ENCODE measurements at regions not wholly inside any gene's neighbourhood (a gene's known extent, or its start where the extent isn't known, plus 50 kb on each side); places are given as distances from the start of the nearest gene placed in this dataset.
"Not testable (repeated sequence)": the region's sequence is repeated elsewhere in the genome, so short reads cannot be mapped to it uniquely, and the experiment has no call there.

GRCh38 chr2:131636704-131637308 is 109.1 kb downstream of the CCDC74A start:
- not testable (repeated sequence) for DNase-seq (ENCODE audit: low read depth in 2 of 3, low spot score in 2 of 3)

GRCh38 chr2:131639001-131639620 is 111.4 kb downstream of the CCDC74A start:
- not testable (repeated sequence) for DNase-seq (ENCODE audit: low read depth in 2 of 3, low spot score in 2 of 3)

- no peak for DNase-seq (ENCODE audit: low read depth in 2 of 3, low spot score in 2 of 3)
Measured at GRCh38 chr2:131641414-131642206, 113.9 kb downstream of the CCDC74A start.

DNA sequence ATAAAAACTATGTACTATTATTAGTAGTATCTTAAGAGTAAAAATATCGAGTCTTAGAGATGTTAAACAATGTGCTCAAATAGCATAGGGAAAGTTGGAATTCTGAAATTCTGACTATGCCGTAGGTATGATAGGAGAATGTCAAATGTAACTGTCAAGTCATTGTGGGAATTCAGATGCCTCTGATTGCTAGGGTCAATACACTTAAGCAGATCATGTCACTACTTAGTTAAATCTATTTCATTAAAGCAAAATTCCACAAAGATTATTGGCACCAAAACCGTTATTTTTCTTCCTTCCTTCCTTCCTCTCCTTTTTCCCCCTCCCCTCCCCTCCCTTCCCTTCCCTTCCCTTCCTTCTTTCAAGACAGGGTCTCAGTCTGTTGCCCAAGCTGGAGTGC is 115.5 kb downstream of the CCDC74A start:
- DNase-seq (ENCODE audit: low read depth in 2 of 3, low spot score in 2 of 3): not testable (repeated sequence)

DNA sequence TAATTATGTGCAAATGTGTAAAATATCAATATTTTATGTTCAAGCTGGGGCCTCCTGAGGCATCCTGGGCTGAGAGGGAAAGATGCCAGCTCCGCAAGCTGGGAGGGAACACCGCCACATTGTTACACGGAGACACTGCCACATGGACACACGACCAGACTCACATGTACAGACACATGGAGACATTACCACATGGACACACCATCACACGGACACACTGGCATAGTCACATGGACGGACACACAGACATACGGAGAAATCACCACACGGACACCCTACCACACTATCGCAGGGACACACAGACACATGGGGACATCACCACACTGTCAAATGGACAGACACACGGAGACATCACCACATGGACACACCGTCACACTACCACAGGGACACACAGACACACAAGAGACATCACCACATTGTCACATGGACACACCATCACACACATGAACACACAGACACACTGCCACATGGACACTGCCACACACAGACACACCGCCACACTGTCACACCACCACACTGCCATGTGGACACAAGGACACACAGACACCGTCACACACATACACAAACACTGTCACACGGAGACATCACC is 117.6 kb downstream of the CCDC74A start:
- DNase-seq (ENCODE audit: low read depth in 2 of 3, low spot score in 2 of 3): no peak

DNA sequence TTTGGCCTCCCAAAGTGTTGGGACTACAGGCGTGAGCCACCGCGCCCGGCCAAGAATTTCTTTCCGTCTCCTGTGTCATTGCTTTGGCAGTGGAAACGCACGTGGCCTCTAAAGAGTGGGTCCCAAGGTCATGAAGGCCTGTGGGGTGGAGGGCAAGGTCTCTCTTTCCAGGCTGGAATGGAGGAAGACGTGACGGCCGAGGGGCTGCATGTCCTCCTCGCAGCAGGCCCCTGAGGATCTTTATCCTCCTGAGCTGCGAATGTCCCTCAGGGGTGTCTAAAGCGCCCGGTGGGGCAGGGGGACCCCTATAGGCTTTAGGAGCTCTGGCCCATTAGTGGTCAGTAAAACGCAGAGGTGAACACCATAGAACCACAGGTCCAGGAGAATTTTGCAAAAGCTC is 118.5 kb downstream of the CCDC74A start:
- not testable (repeated sequence) for DNase-seq (ENCODE audit: low read depth in 2 of 3, low spot score in 2 of 3)

GRCh38 chr2:131646669-131647297 is 119.1 kb downstream of the CCDC74A start:
- no peak for DNase-seq (ENCODE audit: low read depth in 2 of 3, low spot score in 2 of 3)

DNA sequence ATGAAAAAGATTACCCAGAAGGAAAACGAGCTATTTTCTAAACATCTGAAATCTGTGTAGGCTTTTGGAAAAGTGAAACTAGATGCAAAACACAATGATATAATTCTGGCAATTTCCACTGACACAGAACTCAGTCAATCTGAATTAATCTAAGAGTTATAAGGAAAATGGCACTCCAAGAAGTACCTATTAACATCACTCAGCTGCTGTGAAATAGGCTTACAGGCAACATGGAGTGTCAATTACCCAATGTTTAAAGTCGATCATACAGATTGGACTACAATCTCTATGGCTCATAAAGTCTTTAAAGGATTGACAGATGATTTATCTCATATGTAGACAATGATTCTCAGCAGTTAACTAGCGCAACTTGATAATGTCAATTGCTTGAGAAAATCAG is 120.9 kb downstream of the CCDC74A start:
- DNase-seq (ENCODE audit: low read depth in 2 of 3, low spot score in 2 of 3): not testable (repeated sequence)

DNA sequence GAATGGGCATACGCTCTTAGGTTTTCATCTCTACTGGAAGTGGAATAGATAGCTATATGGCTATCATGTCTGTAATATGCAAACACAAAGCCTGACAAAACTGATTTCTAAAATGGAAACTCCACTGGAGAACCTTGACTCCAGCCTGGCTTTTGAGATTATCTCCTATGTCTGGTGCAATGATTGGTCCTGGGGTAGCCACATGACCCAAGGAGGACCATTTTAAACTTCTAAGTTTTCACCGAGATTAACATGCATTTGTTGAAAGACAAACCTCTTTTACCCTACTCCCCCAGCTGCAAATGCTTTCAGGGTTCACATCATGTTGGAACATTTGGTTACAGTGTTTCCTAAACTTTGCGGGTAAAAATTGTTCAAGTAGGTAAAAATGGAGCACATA is 124.6 kb downstream of the CCDC74A start:
- DNase-seq (ENCODE audit: low read depth in 2 of 3, low spot score in 2 of 3): not testable (repeated sequence)

DNA sequence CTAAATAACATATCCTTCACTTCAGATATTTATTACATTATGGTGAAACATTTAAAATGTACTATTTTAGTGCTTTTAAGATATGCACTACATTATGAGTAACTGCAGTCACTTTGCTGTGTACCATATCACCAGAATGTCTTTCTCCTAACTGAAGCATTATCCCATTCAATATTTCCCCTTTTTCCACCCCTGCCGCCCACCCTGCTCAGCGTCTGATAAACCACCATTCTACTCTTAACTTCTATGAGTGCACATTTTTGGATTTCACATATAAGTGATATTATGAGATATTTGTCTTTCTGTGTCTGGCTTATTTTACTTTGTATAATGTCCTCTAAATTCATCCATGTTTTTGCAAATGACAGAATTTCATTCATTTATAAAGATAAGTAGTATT is 126.4 kb downstream of the CCDC74A start:
- not testable (repeated sequence) for DNase-seq (ENCODE audit: low read depth in 2 of 3, low spot score in 2 of 3)

- no peak for DNase-seq (ENCODE audit: low read depth in 2 of 3, low spot score in 2 of 3)
Measured at GRCh38 chr2:131656816-131657633, 129.3 kb downstream of the CCDC74A start.

- DNase-seq (ENCODE audit: low read depth in 2 of 3, low spot score in 2 of 3): no peak
Measured at GRCh38 chr2:131657895-131658768, 130.4 kb downstream of the CCDC74A start.

DNA sequence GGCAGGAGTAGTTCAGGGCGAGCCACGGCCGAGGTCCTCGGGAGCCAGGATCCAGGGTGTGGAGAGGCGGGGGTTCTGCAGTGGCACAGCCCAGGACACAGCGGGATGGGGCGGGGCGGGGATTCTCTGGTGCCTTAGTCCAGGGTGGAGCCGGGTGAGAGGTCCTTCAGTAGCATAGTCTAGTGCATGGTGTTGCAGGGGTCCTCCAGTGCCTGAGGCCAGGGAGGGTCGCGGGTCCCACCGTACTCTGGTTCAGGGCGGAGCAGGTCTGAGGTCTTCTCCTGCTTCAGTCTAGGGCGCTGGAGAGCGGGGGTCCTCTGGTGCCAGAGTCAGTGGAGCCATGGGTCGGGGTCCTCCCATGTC is 131.1 kb downstream of the CCDC74A start:
- no peak for DNase-seq (ENCODE audit: low read depth in 2 of 3, low spot score in 2 of 3)

- DNase-seq (ENCODE audit: low read depth in 2 of 3, low spot score in 2 of 3): no peak
Measured at GRCh38 chr2:131659168-131659572, 131.5 kb downstream of the CCDC74A start.

- not testable (repeated sequence) for DNase-seq (ENCODE audit: low read depth in 2 of 3, low spot score in 2 of 3)
Measured at GRCh38 chr2:131661101-131661782, 133.6 kb downstream of the CCDC74A start.

- DNase-seq (ENCODE audit: low read depth in 2 of 3, low spot score in 2 of 3): not testable (repeated sequence)
Measured at GRCh38 chr2:131661884-131662535, 134.3 kb downstream of the CCDC74A start.

- not testable (repeated sequence) for DNase-seq (ENCODE audit: low read depth in 2 of 3, low spot score in 2 of 3)
Measured at GRCh38 chr2:131663501-131663900, 135.8 kb downstream of the CCDC74A start.

DNA sequence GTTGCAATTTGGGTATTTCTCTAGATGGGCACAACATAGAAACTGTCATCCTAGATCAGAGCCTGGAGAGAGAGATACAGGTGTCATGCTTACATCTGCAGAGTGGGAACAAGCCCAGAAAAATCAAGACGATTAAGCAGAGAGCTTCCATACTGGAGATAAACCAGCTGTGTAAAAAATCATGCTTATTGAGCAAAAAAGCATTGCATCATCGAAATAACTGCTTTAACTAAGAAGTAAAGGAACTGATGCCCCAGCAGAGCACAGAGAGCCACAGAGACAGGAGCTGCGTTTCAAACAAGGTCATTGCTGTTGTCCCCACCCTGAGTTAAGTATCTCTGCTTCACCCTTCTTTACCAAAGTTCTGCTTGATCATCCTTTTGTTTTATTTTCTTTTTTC is 138.0 kb downstream of the CCDC74A start:
- DNase-seq (ENCODE audit: low read depth in 2 of 3, low spot score in 2 of 3): not testable (repeated sequence)

All from hematopoietic multipotent progenitor cell (in vitro differentiated cells).